SK-N-SH (cell line): ENCODE measurements at regions not wholly inside any gene's neighbourhood (a gene's known extent, or its start where the extent isn't known, plus 50 kb on each side); places are given as distances from the start of the nearest gene placed in this dataset.

Source experiments
- CTCF ChIA-PET: fragments of 300-600, 350-600 bp; formaldehyde crosslinking; extraction: SDS; loops from one replicate; lab custom pipeline; 2021; lab: Yijun Ruan, JAX
- POLR2A ChIA-PET: fragments of 350-600 bp; sonication (Branson Sonifier 250); formaldehyde crosslinking; extraction: SDS; loops from one replicate; lab custom pipeline; 2020; ENCODE audit warnings: antibody characterized with exemption, inconsistent platforms; lab: Yijun Ruan, JAX
- DNase-seq: peaks from one replicate; pipeline ENCODE4 v3.0.0; 2012
- H2AFZ ChIP-seq: fragments of 200-600 bp; sonication (generic); 2 replicates; pipeline ENCODE4 v1.8.1; 2016; ENCODE audit warnings: antibody characterized with exemption, mild to moderate bottlenecking, low read depth
- H3F3A ChIP-seq: fragments of 200-600 bp; sonication (generic); replicated peaks from 2 replicates; pipeline ENCODE3; 2016; ENCODE audit warnings: antibody characterized with exemption, mild to moderate bottlenecking; ENCODE audit not compliant: insufficient read depth
- H3K27ac ChIP-seq, 2 experiments: fragments of 200-500 bp in 1 of 2; fragments of 200-600 bp in 1 of 2; sonication (Bioruptor generic) in 1 of 2; sonication (generic), shearing (Covaris generic) in 1 of 2; 2 replicates each; pipeline versions ENCODE4 v1.5.1 to v1.6.1; 2014 to 2016; ENCODE audit warnings: low read depth in 2 of 2, inconsistent platforms in 1 of 2, low read length in 1 of 2, mild to moderate bottlenecking in 1 of 2, mixed read lengths in 1 of 2
- H3K27me3 ChIP-seq: fragments of 200-600 bp; sonication (generic), shearing (Covaris generic); 2 replicates; pipeline ENCODE4 v1.6.1; 2016; ENCODE audit warnings: mixed run types; ENCODE audit not compliant: insufficient read depth
- H3K36me3 ChIP-seq, 2 experiments: fragments of 200-500 bp in 1 of 2; fragments of 200-600 bp in 1 of 2; sonication (Bioruptor generic) in 1 of 2; sonication (generic) in 1 of 2; replicated peaks in 1 of 2; 2 replicates each; pipeline versions ENCODE3 to v1.5.1; 2014 to 2016; ENCODE audit warnings: low read length in 1 of 2, mild to moderate bottlenecking in 1 of 2; ENCODE audit not compliant: insufficient read depth in 2 of 2, control insufficient read depth in 1 of 2
- H3K4me1 ChIP-seq, 2 experiments: fragments of 200-500 bp in 1 of 2; fragments of 200-600 bp in 1 of 2; sonication (Bioruptor generic) in 1 of 2; sonication (generic), shearing (Covaris generic) in 1 of 2; 2 replicates each; pipeline versions ENCODE4 v1.5.1 to v1.6.1; 2014 to 2016; ENCODE audit warnings: low read depth in 1 of 2, low read length in 1 of 2, mixed run types in 1 of 2; ENCODE audit not compliant: insufficient read depth in 2 of 2, control insufficient read depth in 1 of 2
- H3K4me2 ChIP-seq: fragments of 200-600 bp; sonication (generic), shearing (Covaris generic); 2 replicates; pipeline ENCODE4 v1.6.1; 2017; ENCODE audit warnings: mixed run types
- H3K4me3 ChIP-seq, 2 experiments: fragments of 200-500 bp in 1 of 2; fragments of 200-600 bp in 1 of 2; sonication (Bioruptor generic) in 1 of 2; sonication (generic), shearing (Covaris generic) in 1 of 2; 2 replicates each; pipeline versions ENCODE4 v1.5.1 to v1.8.1; 2014 to 2016; ENCODE audit warnings: low read depth in 2 of 2, inconsistent platforms in 1 of 2, low read length in 1 of 2, mild to moderate bottlenecking in 1 of 2, mixed read lengths in 1 of 2, moderate library complexity in 1 of 2
- H3K79me2 ChIP-seq: fragments of 200-600 bp; sonication (generic); 2 replicates; pipeline ENCODE4 v1.8.1; 2017; ENCODE audit warnings: mild to moderate bottlenecking; ENCODE audit not compliant: insufficient read depth
- H3K9ac ChIP-seq: fragments of 200-600 bp; sonication (generic); 2 replicates; pipeline ENCODE4 v1.6.1; 2017; ENCODE audit warnings: mixed run types
- H3K9me2 ChIP-seq: fragments of 200-600 bp; sonication (generic); 2 replicates; pipeline ENCODE4 v1.6.1; 2017; ENCODE audit warnings: mixed run types
- H3K9me3 ChIP-seq: fragments of 200-600 bp; sonication (generic); 2 replicates; pipeline ENCODE4 v1.6.1; 2017; ENCODE audit warnings: mixed run types, mild to moderate bottlenecking, moderate library complexity
- H4K20me1 ChIP-seq: fragments of 200-600 bp; sonication (generic); 2 replicates; pipeline ENCODE4 v1.6.1; 2017; ENCODE audit warnings: mild to moderate bottlenecking, mixed run types; ENCODE audit not compliant: insufficient read depth
- CHD2 ChIP-seq: fragments of 150-350 bp; IDR thresholded peaks from 2 replicates; pipeline ENCODE4 v1.6.1; 2018; ENCODE audit warnings: low read length; ENCODE audit not compliant: partially characterized antibody
- CTCF ChIP-seq: fragments of 200-600 bp; sonication (generic); IDR thresholded peaks from 2 replicates; pipeline ENCODE4 v1.6.1; 2017; ENCODE audit warnings: antibody characterized with exemption, mild to moderate bottlenecking, moderate library complexity
- ELF1 ChIP-seq: IDR thresholded peaks from 2 replicates; pipeline ENCODE4 v1.4.0; 2012
- EP300 ChIP-seq, 2 experiments: IDR thresholded peaks; 2 replicates each; pipeline versions ENCODE4 v1.4.0 to v1.6.1; 2012; ENCODE audit warnings: borderline replicate concordance in 1 of 2, low read depth in 1 of 2, low read length in 1 of 2
- EZH2phosphoT487 ChIP-seq: fragments of 200-600 bp; sonication (generic); IDR thresholded peaks from 2 replicates; pipeline ENCODE4 v1.6.1; 2017; ENCODE audit warnings: low read depth, mixed run types, mild to moderate bottlenecking, antibody characterized with exemption, moderate library complexity, borderline replicate concordance
- FOXJ3 ChIP-seq: sonication (generic); formaldehyde crosslinking; IDR thresholded peaks from 2 replicates; pipeline ENCODE4 v1.5.1; 2020; ENCODE audit warnings: mild to moderate bottlenecking, missing genetic modification reagents
- FOXM1 ChIP-seq: IDR thresholded peaks from 2 replicates; pipeline ENCODE4 v1.4.0; 2012; ENCODE audit warnings: low read depth, mild to moderate bottlenecking
- GABPA ChIP-seq: IDR thresholded peaks from 2 replicates; pipeline ENCODE4 v1.4.0; 2012; ENCODE audit warnings: low read depth, mild to moderate bottlenecking
- IRF3 ChIP-seq: fragments of 150-350 bp; IDR thresholded peaks from 2 replicates; pipeline ENCODE4 v1.6.1; 2016; ENCODE audit warnings: mild to moderate bottlenecking, low read depth, low read length
- MEF2A ChIP-seq: IDR thresholded peaks from 2 replicates; pipeline ENCODE4 v1.4.0; 2012; ENCODE audit warnings: low read depth, borderline replicate concordance
- NFIC ChIP-seq: IDR thresholded peaks from 2 replicates; pipeline ENCODE4 v1.4.0; 2012; ENCODE audit warnings: borderline replicate concordance
- NRF1 ChIP-seq: IDR thresholded peaks from 2 replicates; pipeline ENCODE4 v1.6.1; 2012; ENCODE audit warnings: low read depth, mild to moderate bottlenecking, low read length
- REST ChIP-seq: IDR thresholded peaks from 2 replicates; pipeline ENCODE4 v1.6.1; 2012; ENCODE audit warnings: mild to moderate bottlenecking, low read depth, low read length, moderate library complexity
- RXRA ChIP-seq: IDR thresholded peaks from 2 replicates; pipeline ENCODE4 v1.4.0; 2012; ENCODE audit warnings: low read depth, mild to moderate bottlenecking, borderline replicate concordance
- SIN3A ChIP-seq: IDR thresholded peaks from 2 replicates; pipeline ENCODE4 v1.6.1; 2012; ENCODE audit warnings: low read depth, mild to moderate bottlenecking, low read length, moderate library complexity, borderline replicate concordance
- TCF12 ChIP-seq: IDR thresholded peaks from 2 replicates; pipeline ENCODE4 v1.4.0; 2012
- TEAD4 ChIP-seq: IDR thresholded peaks from 2 replicates; pipeline ENCODE4 v1.4.0; 2012; ENCODE audit warnings: mild to moderate bottlenecking, borderline replicate concordance; ENCODE audit not compliant: insufficient read depth
- ZBTB33 ChIP-seq: IDR thresholded peaks from 2 replicates; pipeline ENCODE4 v1.4.0; 2012; ENCODE audit warnings: low read depth, borderline replicate concordance
- WGBS: methylation state at CpG from one replicate; pipeline ENCODE4 v1.1.6; 2017; ENCODE audit warnings: low lambda C conversion rate; 5-methylcytosine and 5-hydroxymethylcytosine counted together

DNA sequence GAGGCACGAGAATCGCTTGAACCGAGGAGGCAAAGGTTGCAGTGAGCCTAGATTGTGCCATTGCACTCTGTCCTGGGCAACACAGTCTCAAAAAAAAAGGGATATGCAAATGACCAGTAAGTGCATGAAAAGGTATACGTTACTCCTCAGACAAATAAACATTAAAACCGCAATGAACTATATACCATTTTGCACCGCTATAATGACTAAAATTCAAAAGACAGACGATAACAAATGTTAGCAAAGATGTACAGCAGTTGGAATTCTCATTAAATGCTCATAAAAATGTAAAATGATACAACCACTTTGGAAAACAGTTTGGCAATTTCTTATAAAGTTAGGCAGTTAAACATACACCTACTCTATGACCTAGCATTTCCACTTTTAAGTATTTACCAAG lies 67.4 kb upstream of the MSH6 start:
- Histone ChIP-seq H3K27me3 (no peaks in the 10 kb centered on the region), H3K79me2 (no peaks in the 10 kb centered on the region), H3F3A (no peaks in the 10 kb centered on the region), H3K4me3 (no peak overlapping the region), H3K9ac (no peak overlapping the region), H3K27ac (no peak overlapping the region), H4K20me1 (no peaks in the 10 kb centered on the region), H3K4me2 (no peak overlapping the region), H3K9me3 (no peaks in the 10 kb centered on the region), H3K4me1 (no peaks in the 10 kb centered on the region), H2AFZ (no peak overlapping the region), H3K36me3 (no peaks in the 10 kb centered on the region), H3K9me2 (no peaks in the 10 kb centered on the region)
- POLR2A ChIA-PET = no interaction called here
- DNase-seq = no peak
- TF ChIP-seq REST (no peak), RXRA (no peak), IRF3 (no peak), MEF2A (no peak), ELF1 (no peak), GABPA (no peak), NRF1 (no peak)
- WGBS = 54% methylated on average over 7 of the region's 7 CpGs
- CTCF ChIA-PET = no interaction called here

GRCh38 chr2:47708801-47709499 lies 74.0 kb upstream of the MSH6 start:
- Histone ChIP-seq H3K4me1 (no peaks in the 10 kb centered on the region), H3K9me2 (no peaks in the 10 kb centered on the region), H3K36me3 (no peaks in the 10 kb centered on the region), H3K9me3 (no peaks in the 10 kb centered on the region), H3K4me2 (no peak overlapping the region), H3K4me3 (no peak overlapping the region), H3K79me2 (no peaks in the 10 kb centered on the region), H3K27ac (no peak overlapping the region), H3K27me3 (0 out of 2 replicates have a peak, but pooled peaks cover 10% of the 10 kb centered on the region), H2AFZ (no peak overlapping the region), H3F3A (no peaks in the 10 kb centered on the region), H3K9ac (no peak overlapping the region), H4K20me1 (no peaks in the 10 kb centered on the region)
- CTCF ChIA-PET = interaction anchor here (0.6 kb wide), 1 partner anchor 17 kb away, joined by 3 read pairs; no protein-coding TSS in a partner anchor
- POLR2A ChIA-PET = no interaction called here
- no peak for DNase-seq
- 53% methylated on average over 4 of the region's 4 CpGs for WGBS
- no peak for TF ChIP-seq CTCF
- no peak for TF ChIP-seq FOXM1
- TF ChIP-seq NFIC = no peak
- TF ChIP-seq FOXJ3 = no peak
- no peak for TF ChIP-seq TEAD4
- no peak for TF ChIP-seq EZH2phosphoT487
- no peak for TF ChIP-seq MEF2A
- TF ChIP-seq EP300 (IDR thresholded peaks at IDR 0.05; ENCODE audit: borderline replicate concordance in 1 of 2, low read depth in 1 of 2, low read length in 1 of 2) = no peak
- TF ChIP-seq NRF1 = no peak
- TF ChIP-seq SIN3A = no peak
- TF ChIP-seq CHD2 = no peak
- no peak for TF ChIP-seq ZBTB33
- no peak for TF ChIP-seq ELF1
- TF ChIP-seq TCF12 = no peak
